WTC11 (cell line): ENCODE measurements at regions not wholly inside any gene's neighbourhood (a gene's known extent, or its start where the extent isn't known, plus 50 kb on each side); places are given as distances from the start of the nearest gene placed in this dataset.

Source experiments
- CREM ChIP-seq: sonication (generic); formaldehyde crosslinking; IDR thresholded peaks from 2 replicates; pipeline ENCODE4 v1.8.1; 2022; ENCODE audit warnings: mild to moderate bottlenecking, missing genetic modification reagents, moderate library complexity
- CTCF ChIP-seq: fragments of 200-600 bp; IDR thresholded peaks from 2 replicates; pipeline ENCODE4 v1.8.0; 2022; ENCODE audit warnings: antibody characterized with exemption
- NFYB ChIP-seq: sonication (generic); formaldehyde crosslinking; conservative IDR thresholded peaks from 2 replicates; pipeline ENCODE4 v1.8.0; 2022; ENCODE audit warnings: low read depth, missing genetic modification reagents
- ZBTB43 ChIP-seq: sonication (generic); formaldehyde crosslinking; IDR thresholded peaks from 2 replicates; pipeline ENCODE4 v1.8.1; 2023; ENCODE audit warnings: mild to moderate bottlenecking, missing genetic modification reagents
- ZNF317 ChIP-seq: sonication (generic); formaldehyde crosslinking; IDR thresholded peaks from 2 replicates; pipeline ENCODE4 v1.8.1; 2023; ENCODE audit warnings: low read depth, mild to moderate bottlenecking, moderate library complexity, missing genetic modification reagents, borderline replicate concordance

- TF ChIP-seq NFYB (CRISPR knock-in tag) (no peak), CREM (CRISPR knock-in tag) (no peak), ZNF317 (CRISPR knock-in tag) (no peak), ZBTB43 (CRISPR knock-in tag) (no peak), CTCF (no peak)
Observed at GRCh38 chr6:8683204-8683603, 247.9 kb upstream of the SLC35B3 start.
